Esophagus squamous epithelium (tissue), 4 donors: ENCODE measurements at regions not wholly inside any gene's neighbourhood (a gene's known extent, or its start where the extent isn't known, plus 50 kb on each side); places are given as distances from the start of the nearest gene placed in this dataset.

ENCODE experiments used
- POLR2A ChIP-seq, 4 donors: fragments of 450-650 bp; IDR thresholded peaks; one replicate each; pipeline ENCODE4 v1.6.1; 2017; ENCODE audit warnings: antibody characterized with exemption in 4 of 4, mild to moderate bottlenecking in 4 of 4, moderate library complexity in 3 of 4
- TF ChIP-seq, protein P1 (sequence below), 6 experiments: fragments of 450-650 bp in 4 of 6; fragments of 200-600 bp in 2 of 6; sonication (generic) in 2 of 6; IDR thresholded peaks; one replicate each; pipeline ENCODE4 v1.5.1; 2016 to 2019; ENCODE audit warnings: antibody characterized with exemption in 6 of 6, mild to moderate bottlenecking in 4 of 6, moderate library complexity in 4 of 6

DNA sequence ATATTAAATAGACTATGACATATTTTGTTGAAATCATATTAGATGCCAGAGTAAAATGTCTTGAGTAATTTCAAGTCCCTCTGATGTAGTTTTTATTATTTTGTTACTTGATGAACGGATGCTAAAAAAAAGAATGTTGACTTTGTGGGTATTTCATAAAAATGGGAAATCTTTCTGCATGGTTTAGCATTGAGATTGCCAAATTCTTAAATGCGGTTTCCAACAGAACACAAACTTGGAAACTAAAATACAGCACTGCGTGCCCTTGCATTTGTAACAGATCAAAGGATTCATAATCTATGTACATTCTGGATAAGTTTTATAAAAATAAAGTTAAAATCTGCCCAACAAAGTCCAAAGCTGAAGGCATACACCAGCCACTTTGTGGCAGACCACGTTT lies 425.5 kb upstream of the DAB2 start:
- TF ChIP-seq, protein P1, sequence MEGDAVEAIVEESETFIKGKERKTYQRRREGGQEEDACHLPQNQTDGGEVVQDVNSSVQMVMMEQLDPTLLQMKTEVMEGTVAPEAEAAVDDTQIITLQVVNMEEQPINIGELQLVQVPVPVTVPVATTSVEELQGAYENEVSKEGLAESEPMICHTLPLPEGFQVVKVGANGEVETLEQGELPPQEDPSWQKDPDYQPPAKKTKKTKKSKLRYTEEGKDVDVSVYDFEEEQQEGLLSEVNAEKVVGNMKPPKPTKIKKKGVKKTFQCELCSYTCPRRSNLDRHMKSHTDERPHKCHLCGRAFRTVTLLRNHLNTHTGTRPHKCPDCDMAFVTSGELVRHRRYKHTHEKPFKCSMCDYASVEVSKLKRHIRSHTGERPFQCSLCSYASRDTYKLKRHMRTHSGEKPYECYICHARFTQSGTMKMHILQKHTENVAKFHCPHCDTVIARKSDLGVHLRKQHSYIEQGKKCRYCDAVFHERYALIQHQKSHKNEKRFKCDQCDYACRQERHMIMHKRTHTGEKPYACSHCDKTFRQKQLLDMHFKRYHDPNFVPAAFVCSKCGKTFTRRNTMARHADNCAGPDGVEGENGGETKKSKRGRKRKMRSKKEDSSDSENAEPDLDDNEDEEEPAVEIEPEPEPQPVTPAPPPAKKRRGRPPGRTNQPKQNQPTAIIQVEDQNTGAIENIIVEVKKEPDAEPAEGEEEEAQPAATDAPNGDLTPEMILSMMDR (IDR thresholded peaks at IDR 0.05) = no peak
- no peak for TF ChIP-seq POLR2A (IDR thresholded peaks at IDR 0.05)
